Body of pancreas (tissue), 4 donors: ENCODE measurements at regions not wholly inside any gene's neighbourhood (a gene's known extent, or its start where the extent isn't known, plus 50 kb on each side); places are given as distances from the start of the nearest gene placed in this dataset.

Source experiments
- CTCF ChIP-seq, 7 experiments: fragments of 450-650 bp in 4 of 7; fragments of 200-600 bp in 3 of 7; sonication (generic) in 3 of 7; IDR thresholded peaks; one replicate each; pipeline ENCODE4 v1.5.1; 2016 to 2019; ENCODE audit warnings: antibody characterized with exemption in 7 of 7
- POLR2A ChIP-seq, 3 donors: fragments of 450-650 bp; IDR thresholded peaks; one replicate each; pipeline ENCODE4 v1.6.1; 2016; ENCODE audit warnings: antibody characterized with exemption in 3 of 3, mild to moderate bottlenecking in 2 of 3

- TF ChIP-seq CTCF (IDR thresholded peaks at IDR 0.05) (no peak), POLR2A (IDR thresholded peaks at IDR 0.05) (no peak)
Observed at GRCh38 chr2:145159676-145160075, 639.8 kb upstream of the ZEB2 start.
